NCI-H146 treated with DMSO at 0.1 percent for 48 hours (cell line): ENCODE measurements at regions not wholly inside any gene's neighbourhood (a gene's known extent, or its start where the extent isn't known, plus 50 kb on each side); places are given as distances from the start of the nearest gene placed in this dataset.

Experiments
- DNase-seq: peaks from one replicate; lab custom pipeline; 2025; ENCODE audit not compliant: unreplicated experiment; lab: John Stamatoyannopoulos, UW

DNA sequence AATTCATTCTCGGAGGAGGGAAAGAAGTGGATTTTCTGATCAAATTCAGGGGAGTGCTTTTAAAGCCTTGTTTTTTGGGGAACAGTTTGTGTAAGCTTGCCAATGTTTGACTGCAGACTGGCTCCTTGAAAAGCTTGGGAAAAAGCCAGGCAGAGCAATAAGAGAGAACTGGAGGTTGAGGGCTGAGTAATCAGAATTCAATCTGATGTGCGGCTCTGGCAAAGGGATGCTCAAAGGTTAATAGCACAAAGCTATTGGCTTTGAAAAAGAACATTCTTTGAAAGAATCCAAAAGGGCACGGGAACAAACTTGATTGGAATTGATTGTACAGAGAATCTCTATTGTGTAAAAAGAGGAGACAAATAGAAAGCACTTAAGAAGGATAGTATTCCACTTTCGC lies 279.3 kb downstream of the YTHDC2 start:
- DNase-seq: no peak

GRCh38 chr5:113794981-113795380 lies 281.5 kb downstream of the YTHDC2 start:
- DNase-seq: no peak

- no peak for DNase-seq
Measured at GRCh38 chr5:113800686-113801085, 287.2 kb downstream of the YTHDC2 start.

- no peak for DNase-seq
Measured at GRCh38 chr5:113804264-113804663, 290.8 kb downstream of the YTHDC2 start.

- DNase-seq: no peak
Measured at GRCh38 chr5:113804943-113805342, 291.4 kb downstream of the YTHDC2 start.

- DNase-seq: peak; percentile 89
Measured at GRCh38 chr5:113806250-113806649, 292.8 kb downstream of the YTHDC2 start.

DNA sequence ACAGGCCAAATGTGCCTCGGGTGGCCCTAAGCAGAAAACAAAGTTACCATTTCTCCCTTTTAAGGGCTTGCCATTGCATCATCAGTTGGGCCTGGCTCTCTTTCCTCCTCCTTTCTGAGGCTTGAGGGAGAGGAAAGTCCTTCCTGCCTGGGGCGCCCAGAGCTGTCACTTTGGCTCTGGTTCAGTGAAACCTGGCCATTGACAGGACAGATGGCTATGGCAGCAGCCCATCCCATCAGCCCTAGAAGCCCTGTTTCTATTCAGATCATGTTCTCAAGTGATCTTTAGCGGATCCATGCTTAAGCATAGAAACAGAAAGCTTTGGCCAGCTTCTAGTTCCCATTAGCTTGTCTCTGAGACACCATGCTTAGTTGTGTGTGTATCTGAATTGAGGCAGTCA lies 293.4 kb downstream of the YTHDC2 start:
- DNase-seq: no peak

GRCh38 chr5:113807427-113807991 lies 294.0 kb downstream of the YTHDC2 start:
- peak; percentile 63 for DNase-seq

- no peak for DNase-seq
Measured at GRCh38 chr5:113808956-113809355, 295.5 kb downstream of the YTHDC2 start.

DNA sequence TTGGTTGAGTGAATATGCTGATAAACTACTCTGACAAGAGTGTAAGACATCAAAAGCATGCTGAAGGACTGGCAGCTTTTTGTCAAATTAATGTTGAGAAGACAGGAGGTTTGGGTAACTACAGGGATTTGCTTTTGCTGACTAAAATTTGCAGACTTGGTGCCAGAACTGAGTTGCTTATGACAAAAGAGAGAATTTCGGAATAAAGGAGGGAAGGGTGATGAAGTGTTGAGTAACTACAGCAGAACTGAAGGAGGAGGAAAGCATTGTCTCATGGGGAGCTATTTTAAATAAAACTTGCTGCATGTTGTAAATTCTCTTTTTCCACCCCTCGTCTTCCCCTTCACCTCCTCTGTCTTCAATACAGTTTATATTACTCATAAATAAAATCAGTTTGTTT lies 296.1 kb downstream of the YTHDC2 start:
- DNase-seq: no peak

- DNase-seq: no peak
Measured at GRCh38 chr5:113813466-113813865, 300.0 kb downstream of the YTHDC2 start.

- DNase-seq: no peak
Measured at GRCh38 chr5:113817683-113818082, 304.2 kb downstream of the YTHDC2 start.

DNA sequence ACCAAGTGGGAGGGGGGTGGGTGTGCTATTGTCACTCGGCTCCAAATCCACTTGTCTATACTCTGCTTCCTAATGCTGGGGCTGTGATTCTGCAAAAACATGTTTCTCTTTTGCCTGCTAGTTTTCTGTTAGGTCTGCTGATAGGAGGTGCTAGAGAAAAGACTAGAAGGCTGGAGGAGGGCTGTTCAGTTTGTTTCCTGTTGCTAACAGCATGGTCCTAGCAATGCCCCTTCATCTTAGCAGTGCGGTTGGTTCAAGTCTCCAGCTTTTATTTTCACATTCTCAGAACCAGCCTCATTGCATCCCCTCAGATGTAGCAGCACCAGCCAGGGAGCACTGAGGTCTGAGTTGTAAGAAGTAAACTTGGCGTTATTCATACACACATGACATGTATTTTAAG lies 310.2 kb downstream of the YTHDC2 start:
- no peak for DNase-seq

DNA sequence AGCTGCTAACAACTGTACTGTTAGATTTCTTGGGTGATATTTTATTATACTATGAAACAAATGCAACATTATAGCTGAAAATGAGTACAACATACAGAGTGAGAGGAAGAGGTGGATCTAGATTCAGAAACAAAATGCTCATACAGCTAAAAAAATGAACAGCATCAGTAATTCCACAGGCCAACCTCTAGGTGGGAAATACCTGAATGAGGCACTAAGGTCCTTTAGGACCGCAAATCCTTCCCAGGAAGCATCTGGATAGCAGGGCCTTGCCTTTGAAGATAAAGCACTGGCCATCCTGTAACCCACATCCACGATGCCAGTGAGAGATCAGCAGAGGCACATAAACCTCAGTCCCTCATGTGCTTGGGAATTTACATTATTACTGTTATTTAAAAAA lies 310.8 kb downstream of the YTHDC2 start:
- no peak for DNase-seq

- DNase-seq: no peak
Measured at GRCh38 chr5:113825176-113825575, 311.7 kb downstream of the YTHDC2 start.

DNA sequence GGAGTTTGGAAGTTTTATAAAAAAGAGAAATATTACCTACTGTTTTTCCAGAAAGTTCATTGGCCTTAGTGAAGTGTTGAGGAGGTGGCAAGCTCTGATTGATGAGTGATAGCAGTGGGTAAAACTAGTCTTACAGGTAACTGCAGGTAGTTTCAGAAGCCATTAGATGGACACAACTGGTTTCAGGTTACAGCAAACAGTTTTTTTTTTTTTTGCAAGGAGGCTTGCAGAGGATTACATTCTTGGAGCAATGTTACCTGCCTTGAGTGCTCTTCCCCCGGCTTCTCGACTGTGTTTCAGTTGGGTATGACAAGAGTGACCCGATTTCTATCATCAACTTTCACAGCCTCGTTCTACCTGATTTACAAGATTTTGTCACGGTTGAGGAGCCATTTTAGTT lies 333.4 kb downstream of the YTHDC2 start:
- DNase-seq: peak; percentile 78

GRCh38 chr5:113864437-113864836 lies 350.9 kb downstream of the YTHDC2 start:
- DNase-seq: no peak

- DNase-seq: no peak
Measured at GRCh38 chr5:113866763-113867162, 353.3 kb downstream of the YTHDC2 start.

DNA sequence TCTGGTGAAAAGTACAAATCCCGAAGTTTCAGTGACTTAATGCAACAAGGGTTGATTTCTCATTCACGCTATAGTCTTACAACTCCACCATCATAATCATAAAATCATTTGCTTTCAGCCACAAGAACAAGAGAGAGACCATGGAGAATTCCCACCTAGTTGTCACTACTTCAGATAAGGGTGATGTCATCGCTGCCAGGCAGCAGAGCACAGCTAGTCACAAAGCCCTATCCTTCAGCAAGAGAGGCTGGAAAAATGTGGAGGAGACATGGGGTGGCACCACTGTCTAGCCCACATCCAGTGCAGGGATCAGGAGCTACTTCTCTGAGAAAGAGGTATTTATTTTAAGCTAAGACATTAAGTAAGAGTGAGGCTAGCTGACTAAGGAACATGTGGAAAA lies 356.1 kb downstream of the YTHDC2 start:
- no peak for DNase-seq

DNA sequence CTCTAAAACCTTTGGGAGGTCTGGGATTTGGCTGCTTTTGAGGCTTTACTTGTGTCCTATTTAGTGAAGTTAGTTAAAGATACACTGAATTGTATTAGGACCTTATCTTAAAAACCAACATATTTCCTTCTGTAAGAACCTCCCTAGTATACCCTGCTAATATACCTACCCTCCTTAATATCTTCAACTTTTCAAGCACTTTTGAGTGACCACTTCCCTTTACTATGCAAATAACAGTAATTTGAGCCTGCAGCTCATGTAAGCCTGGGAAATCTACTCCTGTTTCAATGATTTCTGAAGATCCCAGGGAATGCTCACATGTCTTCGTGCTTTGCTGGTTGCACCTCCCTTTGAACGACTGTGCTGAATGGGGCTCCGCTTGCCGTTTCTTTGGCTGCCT lies 358.5 kb downstream of the YTHDC2 start:
- DNase-seq: no peak

DNA sequence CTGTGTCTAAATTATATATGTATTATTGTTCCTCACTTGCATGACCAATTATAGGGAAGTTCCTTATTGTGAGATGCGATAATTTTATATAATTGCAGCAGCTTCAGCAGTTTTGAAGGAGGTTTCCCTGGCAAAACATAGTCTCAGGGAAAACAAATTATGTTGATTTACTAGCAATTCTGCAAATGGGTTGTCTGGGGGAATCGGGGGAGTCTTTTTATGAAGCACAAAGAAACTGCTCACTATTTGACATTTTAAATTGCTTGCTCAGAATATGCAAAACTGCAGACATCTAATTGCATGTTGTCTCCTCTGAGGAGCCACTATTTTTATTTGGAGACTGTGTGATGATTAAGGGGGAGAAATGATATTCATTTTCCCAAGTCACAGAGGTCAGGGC lies 361.6 kb downstream of the YTHDC2 start:
- peak; percentile 77 for DNase-seq

GRCh38 chr5:113891491-113891890 lies 378.0 kb downstream of the YTHDC2 start:
- DNase-seq: no peak

DNA sequence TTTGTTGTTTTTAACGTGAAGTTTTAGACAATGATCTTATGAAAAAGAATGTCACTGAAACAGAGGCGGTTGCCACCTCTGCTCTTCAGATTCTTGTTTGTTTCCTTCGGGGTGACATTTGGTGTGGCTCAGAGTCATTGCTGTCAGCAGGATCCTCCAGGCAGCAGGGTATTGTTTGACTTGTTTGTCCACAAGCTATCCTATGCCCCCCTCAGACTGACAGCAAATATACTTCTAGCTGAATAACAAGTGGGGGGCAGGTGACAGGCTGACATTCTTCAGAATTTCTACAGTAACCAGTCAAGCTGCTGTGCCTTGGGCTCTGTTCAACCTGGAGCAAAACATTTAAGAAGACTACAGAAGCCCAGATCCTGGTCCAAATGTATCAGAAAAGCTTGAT lies 383.3 kb downstream of the YTHDC2 start:
- DNase-seq: peak; percentile 94

DNA sequence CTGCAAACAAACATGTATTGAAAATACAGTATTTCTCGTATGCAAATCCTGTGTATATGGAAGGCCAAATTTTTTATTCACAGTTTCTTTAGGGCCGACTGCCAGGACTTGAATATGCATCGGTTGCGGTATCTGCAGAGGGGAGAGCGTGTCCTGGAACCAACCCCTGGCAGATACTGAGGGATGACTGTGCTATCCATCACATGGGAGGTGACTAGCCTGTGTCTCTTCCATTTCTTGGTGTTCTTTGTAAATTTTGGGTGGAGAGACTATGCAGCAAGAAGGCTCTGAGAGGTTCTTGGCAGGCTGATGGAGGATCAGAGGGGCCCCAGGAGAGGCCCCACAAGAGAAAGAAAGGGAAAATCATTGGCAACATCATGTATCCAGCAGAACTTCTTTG lies 384.3 kb downstream of the YTHDC2 start:
- peak; percentile 67 for DNase-seq
